GM23248 (cell line): ENCODE measurements at regions not wholly inside any gene's neighbourhood (a gene's known extent, or its start where the extent isn't known, plus 50 kb on each side); places are given as distances from the start of the nearest gene placed in this dataset.

Source experiments
- DNase-seq: peaks from one replicate; pipeline ENCODE4 v3.0.0-alpha.2; 2015
- H2AFZ ChIP-seq: fragments of 200-600 bp; sonication (generic); 2 replicates; pipeline ENCODE4 v1.6.1; 2016; ENCODE audit warnings: antibody characterized with exemption
- H3F3A ChIP-seq: fragments of 200-600 bp; sonication (generic); 2 replicates; pipeline ENCODE4 v1.6.1; 2016; ENCODE audit warnings: mild to moderate bottlenecking, antibody characterized with exemption, mixed run types; ENCODE audit not compliant: insufficient read depth
- H3K27ac ChIP-seq: fragments of 200-600 bp; sonication (generic); 2 replicates; pipeline ENCODE4 v1.5.1; 2016; ENCODE audit warnings: mild to moderate bottlenecking
- H3K27me3 ChIP-seq: fragments of 200-600 bp; sonication (generic); replicated peaks from 2 replicates; pipeline ENCODE4 v1.6.1; 2016; ENCODE audit warnings: mild to moderate bottlenecking; ENCODE audit not compliant: insufficient read depth
- H3K36me3 ChIP-seq: fragments of 200-600 bp; sonication (generic); 2 replicates; pipeline ENCODE4 v1.6.1; 2016; ENCODE audit warnings: low read depth, mild to moderate bottlenecking
- H3K4me1 ChIP-seq: fragments of 200-600 bp; sonication (generic); 2 replicates; pipeline ENCODE4 v1.6.1; 2016; ENCODE audit warnings: mild to moderate bottlenecking; ENCODE audit not compliant: insufficient read depth
- H3K4me2 ChIP-seq: fragments of 200-600 bp; sonication (generic); one replicate; pipeline ENCODE4 v1.6.1; 2016; ENCODE audit warnings: mild to moderate bottlenecking; ENCODE audit not compliant: unreplicated experiment
- H3K4me3 ChIP-seq: fragments of 200-600 bp; sonication (generic); 2 replicates; pipeline ENCODE4 v1.5.1; 2016; ENCODE audit warnings: mild to moderate bottlenecking
- H3K79me2 ChIP-seq: fragments of 200-600 bp; sonication (generic); 2 replicates; pipeline ENCODE4 v1.6.1; 2016; ENCODE audit warnings: mild to moderate bottlenecking; ENCODE audit not compliant: insufficient read depth
- H3K9ac ChIP-seq: fragments of 200-600 bp; sonication (generic); 2 replicates; pipeline ENCODE4 v1.6.1; 2016; ENCODE audit warnings: mild to moderate bottlenecking
- H3K9me2 ChIP-seq: fragments of 200-600 bp; sonication (generic); 2 replicates; pipeline ENCODE4 v1.6.1; 2016; ENCODE audit warnings: mixed run types, mild to moderate bottlenecking, moderate library complexity; ENCODE audit not compliant: insufficient read depth
- H3K9me3 ChIP-seq: fragments of 200-600 bp; sonication (generic); one replicate; pipeline ENCODE4 v1.6.1; 2017; ENCODE audit warnings: low read depth
- H4K20me1 ChIP-seq: fragments of 200-600 bp; sonication (generic); 2 replicates; pipeline ENCODE4 v1.6.0; 2016; ENCODE audit not compliant: insufficient read depth
- EZH2 ChIP-seq: fragments of 200-600 bp; sonication (generic); IDR thresholded peaks from 2 replicates; pipeline ENCODE4 v1.6.1; 2018; ENCODE audit warnings: antibody characterized with exemption, mild to moderate bottlenecking; ENCODE audit not compliant: insufficient read depth, poor library complexity, severe bottlenecking
- EZH2phosphoT487 ChIP-seq: fragments of 200-600 bp; sonication (generic); IDR thresholded peaks from 2 replicates; pipeline ENCODE4 v1.6.1; 2018; ENCODE audit warnings: antibody characterized with exemption, moderate library complexity, mild to moderate bottlenecking, low read depth; ENCODE audit not compliant: insufficient read depth
- WGBS, 2 experiments: methylation state at CpG; one replicate each; pipeline ENCODE4 v1.1.6; 2015 to 2017; ENCODE audit warnings: low lambda C conversion rate in 2 of 2, low coverage in 1 of 2; ENCODE audit errors: missing lambda C conversion rate in 2 of 2; 5-methylcytosine and 5-hydroxymethylcytosine counted together
- in situ Hi-C: fragments of 300-500 bp; cut with MboI; formaldehyde crosslinking; loops from 2 replicates; pipeline ENCODE4 v1.15.0; 2020

DNA sequence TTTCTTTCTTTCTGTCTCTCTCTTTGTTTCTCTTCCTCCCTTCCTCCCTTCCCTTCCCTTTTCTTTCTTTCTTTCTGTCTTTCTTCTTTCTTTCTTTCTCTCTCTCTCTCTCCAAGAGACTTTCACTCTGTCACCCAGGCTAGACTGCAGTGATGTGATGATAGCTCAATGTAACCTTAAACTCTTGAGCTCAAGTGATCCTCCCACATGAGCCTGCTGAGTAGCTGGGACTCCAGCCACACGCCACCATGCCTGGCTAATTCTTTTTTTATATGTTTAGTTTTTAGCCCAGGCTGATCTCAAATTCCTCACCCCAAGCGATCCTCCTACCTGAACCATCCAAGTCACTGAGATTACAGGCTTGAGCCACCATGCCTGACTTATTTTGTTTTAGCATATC is 64.3 kb upstream of the EMCN start:
- H3K4me1 ChIP-seq, result no peaks in the 10 kb centered on the region
- no peak overlapping the region for H3K27ac ChIP-seq
- H3K27me3 ChIP-seq, result no peaks in the 10 kb centered on the region
- H3K4me2 ChIP-seq, result no peak overlapping the region
- no peaks in the 10 kb centered on the region for H3K36me3 ChIP-seq
- H4K20me1 ChIP-seq, result no peaks in the 10 kb centered on the region
- H3K9me2 ChIP-seq, result no peaks in the 10 kb centered on the region
- in situ Hi-C loops, result no loop called here
- no peaks in the 10 kb centered on the region for H3F3A ChIP-seq
- no peaks in the 10 kb centered on the region for H3K79me2 ChIP-seq
- H2AFZ ChIP-seq, result no peak overlapping the region
- H3K9me3 ChIP-seq, result no peaks in the 10 kb centered on the region
- 62 to 75% methylated on average over 2 of the region's 2 CpGs for WGBS, 2 experiments
- H3K4me3 ChIP-seq, result no peak overlapping the region
- H3K9ac ChIP-seq, result no peak overlapping the region
- TF ChIP-seq EZH2phosphoT487, result no peak
- TF ChIP-seq EZH2, result no peak
- no peak for DNase-seq

DNA sequence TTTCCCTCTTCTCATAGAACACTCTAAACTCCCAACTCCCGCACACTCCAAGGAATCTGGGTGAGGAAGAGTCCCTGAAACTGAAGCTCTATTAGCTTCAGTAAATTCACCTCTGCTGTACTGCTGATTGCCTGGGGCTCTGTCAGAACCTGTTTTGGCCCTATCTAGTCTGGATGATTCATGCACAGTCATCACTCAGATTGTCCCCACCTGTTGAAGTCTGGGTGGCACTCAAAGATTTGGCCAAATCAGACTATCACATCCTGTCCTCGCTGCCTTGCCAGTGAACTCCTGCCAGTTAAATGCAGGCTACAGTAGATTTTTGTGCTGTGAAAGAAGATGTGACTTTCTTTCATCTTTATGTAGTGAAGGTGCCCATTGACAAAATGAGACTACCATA is 63.5 kb upstream of the EMCN start:
- Histone ChIP-seq H3K4me3 (no peak overlapping the region), H3K4me2 (no peak overlapping the region), H4K20me1 (no peaks in the 10 kb centered on the region), H3K9me3 (no peaks in the 10 kb centered on the region), H3K9ac (no peak overlapping the region), H3K9me2 (no peaks in the 10 kb centered on the region), H3K4me1 (no peaks in the 10 kb centered on the region), H2AFZ (no peak overlapping the region), H3K27ac (no peak overlapping the region), H3F3A (no peaks in the 10 kb centered on the region), H3K79me2 (no peaks in the 10 kb centered on the region), H3K36me3 (no peaks in the 10 kb centered on the region), H3K27me3 (no peaks in the 10 kb centered on the region)
- TF ChIP-seq EZH2phosphoT487, result no peak
- WGBS, 2 experiments, result 91 to 96% methylated on average over 2 of the region's 2 CpGs
- in situ Hi-C loops, result no loop called here
- DNase-seq, result no peak

DNA sequence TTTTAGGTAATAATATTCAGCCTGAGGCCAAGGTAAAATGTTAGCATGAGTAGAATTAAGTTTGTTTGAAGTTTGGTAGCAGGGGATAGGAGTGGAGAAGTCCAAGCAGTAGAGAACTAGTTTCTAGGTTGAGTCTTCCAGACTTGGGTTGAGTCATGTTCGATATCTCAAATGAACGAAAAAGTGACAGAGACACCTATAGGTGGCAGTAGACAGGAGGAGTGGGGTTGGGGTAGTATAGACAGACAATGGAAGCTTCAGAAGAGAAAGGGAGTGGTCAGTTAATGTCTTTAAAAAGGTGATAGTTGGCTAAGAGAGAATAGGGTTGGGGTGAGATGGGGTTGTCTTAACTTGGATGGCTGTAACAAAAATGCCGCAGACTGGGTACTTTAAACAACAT is 58.7 kb upstream of the EMCN start:
- Histone ChIP-seq H3K27ac (no peak overlapping the region), H4K20me1 (no peaks in the 10 kb centered on the region), H3F3A (no peaks in the 10 kb centered on the region), H2AFZ (no peak overlapping the region), H3K9me2 (no peaks in the 10 kb centered on the region), H3K9ac (no peak overlapping the region), H3K36me3 (no peaks in the 10 kb centered on the region), H3K4me1 (no peaks in the 10 kb centered on the region), H3K27me3 (no peaks in the 10 kb centered on the region), H3K4me2 (no peak overlapping the region), H3K79me2 (no peaks in the 10 kb centered on the region), H3K4me3 (no peak overlapping the region), H3K9me3 (no peaks in the 10 kb centered on the region)
- no peak for DNase-seq
- TF ChIP-seq EZH2 (no peak), EZH2phosphoT487 (no peak)
- in situ Hi-C loops, result no loop called here
- 86 to 94% methylated on average over 3 of the region's 3 CpGs for WGBS, 2 experiments

DNA sequence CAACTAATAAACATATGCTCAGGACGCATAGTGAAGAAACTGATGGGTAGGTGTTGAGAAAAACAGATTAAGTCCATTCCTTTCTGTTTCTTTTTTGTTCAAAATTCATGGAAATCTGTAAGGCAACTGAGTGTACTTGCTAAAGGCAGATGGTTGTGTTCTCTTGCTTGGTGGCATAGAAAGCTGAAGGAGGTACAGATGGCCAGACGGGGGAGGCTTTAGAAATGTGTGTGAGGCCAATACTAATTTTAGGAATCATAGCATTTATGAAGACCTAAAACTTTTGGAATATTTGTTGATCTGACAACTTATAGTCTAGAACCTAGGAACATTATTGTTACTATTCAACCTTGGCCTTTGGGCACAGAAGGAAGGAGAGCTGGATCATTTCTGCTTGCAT is 56.8 kb upstream of the EMCN start:
- Histone ChIP-seq H3K4me2 (no peak overlapping the region), H3F3A (no peaks in the 10 kb centered on the region), H4K20me1 (no peaks in the 10 kb centered on the region), H2AFZ (no peak overlapping the region), H3K9ac (no peak overlapping the region), H3K9me3 (no peaks in the 10 kb centered on the region), H3K36me3 (no peaks in the 10 kb centered on the region), H3K79me2 (no peaks in the 10 kb centered on the region), H3K27me3 (no peaks in the 10 kb centered on the region), H3K9me2 (no peaks in the 10 kb centered on the region), H3K27ac (no peak overlapping the region), H3K4me3 (no peak overlapping the region), H3K4me1 (no peaks in the 10 kb centered on the region)
- 53 to 76% methylated on average over 2 of the region's 2 CpGs for WGBS, 2 experiments
- in situ Hi-C loops, result no loop called here
- no peak for DNase-seq
- no peak for TF ChIP-seq EZH2phosphoT487
- no peak for TF ChIP-seq EZH2

DNA sequence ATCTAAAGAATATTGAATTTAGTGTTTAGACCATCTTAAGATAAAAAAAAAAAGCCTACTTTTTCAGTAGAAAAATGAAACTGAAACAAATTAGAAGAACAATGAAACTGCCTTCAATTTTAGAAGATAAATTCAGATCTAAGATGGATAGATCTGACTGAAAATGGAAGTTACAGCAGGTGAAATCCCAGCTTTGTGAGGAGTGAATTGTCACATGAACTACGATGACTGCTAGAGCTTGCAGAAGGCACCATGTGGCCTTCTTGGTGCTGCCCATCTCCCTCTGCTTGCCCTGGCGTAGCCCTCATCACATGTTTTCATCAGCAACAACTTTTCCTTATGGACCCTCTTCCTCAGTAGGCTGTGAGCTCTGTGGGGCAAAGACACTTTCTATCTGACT is 51.4 kb upstream of the EMCN start:
- no peaks in the 10 kb centered on the region for H3K27me3 ChIP-seq
- no peaks in the 10 kb centered on the region for H3F3A ChIP-seq
- in situ Hi-C loops, result no loop called here
- no peaks in the 10 kb centered on the region for H3K4me1 ChIP-seq
- no peaks in the 10 kb centered on the region for H3K9me3 ChIP-seq
- no peaks in the 10 kb centered on the region for H4K20me1 ChIP-seq
- no peak overlapping the region for H3K4me3 ChIP-seq
- no peaks in the 10 kb centered on the region for H3K79me2 ChIP-seq
- no peak overlapping the region for H2AFZ ChIP-seq
- TF ChIP-seq EZH2phosphoT487 (no peak), EZH2 (no peak)
- H3K36me3 ChIP-seq, result no peaks in the 10 kb centered on the region
- no peaks in the 10 kb centered on the region for H3K9me2 ChIP-seq
- no peak overlapping the region for H3K27ac ChIP-seq
- H3K4me2 ChIP-seq, result no peak overlapping the region
- no peak for DNase-seq
- no peak overlapping the region for H3K9ac ChIP-seq
- 55 to 72% methylated on average over 2 of the region's 2 CpGs for WGBS, 2 experiments
